ENCODE measurements at regions not wholly inside any gene's neighbourhood (a gene's known extent, or its start where the extent isn't known, plus 50 kb on each side); places are given as distances from the start of the nearest gene placed in this dataset.
A peak's percentile ranks its signal among the peaks of the same experiment; 100 is the strongest.

DNA sequence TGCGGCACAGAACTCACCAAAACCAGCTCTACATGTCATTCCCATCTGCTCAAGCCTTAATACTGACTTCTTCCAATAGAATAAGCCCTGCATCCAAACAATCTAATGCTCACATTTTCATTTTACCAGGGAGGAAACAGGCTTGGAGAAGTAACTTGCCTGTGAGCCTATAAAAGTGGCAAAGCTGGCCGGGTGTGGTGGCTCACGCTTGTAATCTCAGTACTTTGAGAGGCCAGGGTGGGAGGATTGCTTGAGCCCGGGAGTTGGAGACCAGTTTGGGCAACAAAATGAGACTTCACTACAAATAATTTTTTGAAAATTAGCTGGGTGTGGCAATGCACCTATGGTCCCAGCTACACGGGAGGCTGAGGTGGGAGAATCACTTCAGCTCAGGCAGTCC lies 133.7 kb downstream of the LY86 start:
- no peaks in the 10 kb centered on the region for H3K27me3 ChIP-seq (replicated peaks)
- no peak for DNase-seq
- in situ Hi-C loops (cut with HindIII; ENCODE audit: low pct_ligation_motif_present, low sequenced_read_pairs) = loop anchor here (25.0 kb wide), 1 partner anchor 515 kb away; no protein-coding TSS in a partner anchor
- H3K36me3 ChIP-seq (replicated peaks) = no peaks in the 10 kb centered on the region
- TF ChIP-seq, protein P1, sequence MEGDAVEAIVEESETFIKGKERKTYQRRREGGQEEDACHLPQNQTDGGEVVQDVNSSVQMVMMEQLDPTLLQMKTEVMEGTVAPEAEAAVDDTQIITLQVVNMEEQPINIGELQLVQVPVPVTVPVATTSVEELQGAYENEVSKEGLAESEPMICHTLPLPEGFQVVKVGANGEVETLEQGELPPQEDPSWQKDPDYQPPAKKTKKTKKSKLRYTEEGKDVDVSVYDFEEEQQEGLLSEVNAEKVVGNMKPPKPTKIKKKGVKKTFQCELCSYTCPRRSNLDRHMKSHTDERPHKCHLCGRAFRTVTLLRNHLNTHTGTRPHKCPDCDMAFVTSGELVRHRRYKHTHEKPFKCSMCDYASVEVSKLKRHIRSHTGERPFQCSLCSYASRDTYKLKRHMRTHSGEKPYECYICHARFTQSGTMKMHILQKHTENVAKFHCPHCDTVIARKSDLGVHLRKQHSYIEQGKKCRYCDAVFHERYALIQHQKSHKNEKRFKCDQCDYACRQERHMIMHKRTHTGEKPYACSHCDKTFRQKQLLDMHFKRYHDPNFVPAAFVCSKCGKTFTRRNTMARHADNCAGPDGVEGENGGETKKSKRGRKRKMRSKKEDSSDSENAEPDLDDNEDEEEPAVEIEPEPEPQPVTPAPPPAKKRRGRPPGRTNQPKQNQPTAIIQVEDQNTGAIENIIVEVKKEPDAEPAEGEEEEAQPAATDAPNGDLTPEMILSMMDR (IDR thresholded peaks at IDR 0.05; ENCODE audit: low read depth, low read length, missing control alignments) = no peak
- H3K4me3 ChIP-seq (ENCODE audit: low read depth, low read length) = no peak overlapping the region
- H3K27ac ChIP-seq = no peak overlapping the region

DNA sequence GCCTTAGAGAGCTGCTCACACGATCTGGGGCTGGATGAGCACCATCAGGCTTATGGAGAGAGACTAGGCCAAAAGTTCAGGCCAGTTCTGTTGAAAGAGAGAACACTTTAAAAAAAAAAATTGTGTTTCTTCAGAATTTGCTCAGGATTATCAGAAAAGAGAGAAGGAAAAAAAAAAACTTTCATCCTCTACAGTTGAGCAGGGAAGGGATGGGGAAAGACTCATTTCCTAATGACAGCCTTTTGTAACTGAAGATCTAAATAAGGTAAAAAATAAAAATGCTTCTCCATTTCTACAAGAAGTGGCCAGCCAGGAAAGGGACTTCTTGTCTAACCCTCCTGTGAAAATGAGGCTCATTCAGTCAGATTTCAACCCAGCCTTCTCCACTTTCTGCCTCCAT lies 134.8 kb downstream of the LY86 start:
- H3K4me3 ChIP-seq (ENCODE audit: low read depth, low read length) = no peak overlapping the region
- in situ Hi-C loops (cut with HindIII; ENCODE audit: low pct_ligation_motif_present, low sequenced_read_pairs) = loop anchor here (25.0 kb wide), 1 partner anchor 514 kb away; no protein-coding TSS in a partner anchor
- TF ChIP-seq, protein P1 (IDR thresholded peaks at IDR 0.05; ENCODE audit: low read depth, low read length, missing control alignments) = no peak
- H3K27ac ChIP-seq = no peak overlapping the region
- H3K36me3 ChIP-seq (replicated peaks) = no peaks in the 10 kb centered on the region
- no peaks in the 10 kb centered on the region for H3K27me3 ChIP-seq (replicated peaks)
- no peak for DNase-seq

DNA sequence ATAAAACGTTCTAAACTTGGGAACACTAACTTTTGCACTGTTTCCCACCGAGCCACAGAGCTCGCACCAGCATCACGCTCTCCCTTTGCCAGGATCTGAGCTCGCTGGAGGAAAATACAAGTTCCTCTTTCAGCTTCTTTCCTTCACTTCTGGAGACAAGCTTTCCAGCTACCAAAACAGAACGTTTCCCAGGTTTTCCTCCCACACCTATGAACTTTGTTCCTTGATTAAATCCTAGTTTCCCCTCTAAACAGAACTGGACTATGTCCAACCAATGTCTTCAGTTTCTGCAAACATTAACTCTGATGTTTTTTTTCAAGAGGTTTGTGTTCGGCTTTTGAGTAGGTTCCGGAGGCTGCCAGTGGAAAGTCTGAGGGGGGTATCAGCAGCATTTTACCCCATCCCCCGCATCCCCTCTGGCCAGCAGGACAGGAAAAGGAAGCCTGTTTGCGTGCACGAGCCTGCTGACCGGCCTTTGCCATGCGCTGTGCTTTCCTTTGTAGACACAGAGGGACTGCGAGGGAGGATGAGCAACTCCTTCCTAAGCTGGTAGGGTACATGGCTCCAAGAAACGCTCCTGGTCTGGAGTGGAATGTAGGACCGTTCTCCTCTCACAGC lies 135.5 kb downstream of the LY86 start:
- Histone ChIP-seq H3K27me3 (replicated peaks) (no peaks in the 10 kb centered on the region), H3K4me3 (ENCODE audit: low read depth, low read length) (peak overlapping the region; percentile 50), H3K27ac (no peak overlapping the region), H3K36me3 (replicated peaks) (no peaks in the 10 kb centered on the region)
- TF ChIP-seq, protein P1 (IDR thresholded peaks at IDR 0.05; ENCODE audit: low read depth, low read length, missing control alignments) = no peak
- in situ Hi-C loops (cut with HindIII; ENCODE audit: low pct_ligation_motif_present, low sequenced_read_pairs) = loop anchor here (25.0 kb wide), 1 partner anchor 513 kb away; no protein-coding TSS in a partner anchor
- DNase-seq = peak; percentile 40

DNA sequence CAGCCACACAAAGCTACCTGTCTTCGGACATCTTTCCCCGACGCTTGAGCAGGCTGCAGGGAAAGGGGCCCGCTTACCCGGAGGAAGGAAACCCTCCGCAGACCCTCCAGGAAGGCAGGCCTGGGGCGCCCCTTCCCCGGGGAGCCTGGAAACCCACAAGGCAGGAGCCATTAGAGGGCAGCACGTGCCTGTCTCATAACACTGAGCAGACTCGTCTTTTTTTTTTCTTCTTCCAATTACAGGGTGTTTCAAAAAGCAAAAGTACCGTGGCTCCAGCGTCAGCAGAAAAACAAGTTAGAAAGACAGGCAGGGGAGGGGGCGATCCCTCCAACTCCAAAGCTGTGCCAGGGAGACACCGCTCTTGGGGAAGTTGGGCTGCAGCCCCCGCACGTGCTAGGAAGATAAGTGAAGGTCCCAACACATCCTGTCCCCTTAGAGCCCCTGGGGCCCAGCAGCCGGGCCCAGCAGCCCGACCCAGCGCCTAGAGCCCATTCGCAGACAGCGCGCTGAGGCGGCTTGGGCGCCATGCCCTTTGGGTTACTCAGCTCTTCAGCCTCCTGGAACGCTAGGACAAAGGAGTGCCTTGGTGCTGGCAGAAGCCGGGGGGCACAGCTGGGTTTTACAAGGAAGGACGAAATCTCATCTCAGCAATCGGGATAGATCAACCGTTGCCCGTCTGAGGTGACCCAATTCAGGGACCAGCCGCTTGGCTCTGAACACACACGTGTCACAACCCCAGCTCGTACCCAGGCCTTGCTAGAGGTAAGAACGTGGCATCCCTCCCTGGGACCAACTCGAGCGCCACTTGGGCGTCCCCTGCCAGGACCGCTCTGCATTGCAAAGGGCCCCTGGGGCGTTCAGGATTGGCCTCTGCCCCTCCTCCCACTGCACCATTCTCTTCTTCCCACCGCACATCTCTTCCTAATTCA lies 136.3 kb downstream of the LY86 start:
- TF ChIP-seq, protein P1 (IDR thresholded peaks at IDR 0.05; ENCODE audit: low read depth, low read length, missing control alignments) = peak; percentile 75
- DNase-seq = peak; percentile 59
- in situ Hi-C loops (cut with HindIII; ENCODE audit: low pct_ligation_motif_present, low sequenced_read_pairs) = loop anchor here (25.0 kb wide), 1 partner anchor 512 kb away; no protein-coding TSS in a partner anchor

DNA sequence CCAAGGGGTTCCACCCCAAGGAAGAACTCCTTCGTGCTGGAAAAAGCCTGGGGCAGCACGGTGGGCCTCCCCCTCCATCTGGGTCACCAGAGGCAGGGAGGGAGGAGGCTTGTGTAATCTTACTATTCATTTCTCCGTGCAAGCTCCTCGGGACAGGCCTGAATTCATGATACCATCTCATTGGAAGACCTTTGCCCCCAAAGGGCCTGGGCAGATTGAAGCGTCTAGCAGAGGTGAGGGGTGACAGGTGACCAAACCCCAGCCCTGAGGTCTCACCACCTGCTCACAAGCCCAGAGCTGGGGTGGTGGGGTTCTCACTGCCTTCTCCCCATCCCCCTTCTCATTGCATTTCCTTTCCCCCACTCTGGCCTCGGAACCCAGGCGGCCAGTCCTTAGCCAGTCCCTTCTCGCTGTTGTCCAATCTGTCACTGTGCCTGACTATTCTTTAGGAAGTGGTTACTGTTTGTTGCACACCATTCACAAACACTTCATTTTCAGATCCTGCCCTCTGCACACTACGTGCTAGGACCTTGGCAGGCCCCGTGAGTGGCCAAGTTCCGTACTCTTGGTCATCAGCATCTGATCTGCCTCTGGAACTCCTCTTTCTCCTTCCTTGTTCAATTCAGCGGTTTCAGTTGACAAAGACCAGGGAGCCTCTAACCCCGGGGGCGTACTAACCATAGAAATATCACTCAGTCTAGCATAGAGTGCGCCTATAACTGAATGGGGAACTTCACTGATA lies 137.1 kb downstream of the LY86 start:
- no peak for DNase-seq
- H3K27ac ChIP-seq = no peak overlapping the region
- H3K36me3 ChIP-seq (replicated peaks) = no peaks in the 10 kb centered on the region
- no peak overlapping the region for H3K4me3 ChIP-seq (ENCODE audit: low read depth, low read length)
- TF ChIP-seq, protein P1 (IDR thresholded peaks at IDR 0.05; ENCODE audit: low read depth, low read length, missing control alignments) = no peak
- in situ Hi-C loops (cut with HindIII; ENCODE audit: low pct_ligation_motif_present, low sequenced_read_pairs) = no loop called here
- H3K27me3 ChIP-seq (replicated peaks) = no peaks in the 10 kb centered on the region

More for the DNA sequence above, 136.3 kb downstream of the LY86 start:
- no peaks in the 10 kb centered on the region for H3K27me3 ChIP-seq (replicated peaks)
- no peaks in the 10 kb centered on the region for H3K36me3 ChIP-seq (replicated peaks)
- H3K4me3 ChIP-seq (ENCODE audit: low read depth, low read length) = peak overlapping the region; percentile 50
- no peak overlapping the region for H3K27ac ChIP-seq

All from brain microvascular endothelial cell (primary cell).